HG02885 (cell line): ENCODE measurements at regions not wholly inside any gene's neighbourhood (a gene's known extent, or its start where the extent isn't known, plus 50 kb on each side); places are given as distances from the start of the nearest gene placed in this dataset.
"Not testable (repeated sequence)": the region's sequence is repeated elsewhere in the genome, so short reads cannot be mapped to it uniquely, and the experiment has no call there.

ENCODE experiments used
- ATAC-seq: cut with Tn5 transposase; IDR thresholded peaks from one replicate; pipeline ENCODE4 v1.9.1; 2021; ENCODE audit warnings: mild to moderate bottlenecking; ENCODE audit not compliant: unreplicated experiment, poor library complexity

DNA sequence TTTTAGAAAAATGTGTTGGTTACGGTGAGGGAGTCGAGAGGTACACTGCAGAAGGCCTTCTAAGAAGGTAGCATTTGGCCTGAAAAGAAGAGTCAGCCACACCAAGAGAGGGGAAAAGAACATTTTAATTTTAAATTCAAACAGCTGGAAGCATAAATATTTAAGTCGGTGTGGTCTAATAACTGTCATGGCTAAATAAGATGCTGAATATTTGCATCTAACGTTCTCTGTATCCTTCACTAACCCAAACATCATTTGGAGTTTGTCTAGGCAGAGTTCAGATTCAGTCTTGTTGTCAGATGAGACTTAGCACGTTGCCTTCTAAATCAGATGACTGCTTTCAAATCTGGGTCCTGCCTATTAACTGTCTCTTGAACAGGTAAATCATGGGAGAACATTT is 583.3 kb downstream of the DIPK2A start:
- no peak for ATAC-seq

DNA sequence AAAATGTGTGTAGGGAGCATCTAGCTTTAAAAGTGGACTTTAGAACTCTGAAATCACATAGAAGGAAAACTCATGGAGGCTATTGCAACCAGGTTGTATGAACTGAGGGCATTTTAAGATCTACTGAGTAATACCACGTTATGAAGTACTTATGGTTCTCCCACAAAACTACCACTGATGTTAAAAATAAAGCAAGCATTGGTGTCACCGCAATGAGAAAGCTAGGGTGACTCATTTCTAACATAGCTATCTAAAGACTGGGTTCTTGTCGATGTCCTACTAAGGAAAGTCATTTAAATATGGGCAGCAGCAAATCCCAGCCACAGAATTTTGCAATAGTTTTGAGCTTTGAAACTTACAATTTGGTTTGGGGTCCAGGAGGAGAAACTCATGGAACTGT is 584.8 kb downstream of the DIPK2A start:
- ATAC-seq = peak; percentile 98

DNA sequence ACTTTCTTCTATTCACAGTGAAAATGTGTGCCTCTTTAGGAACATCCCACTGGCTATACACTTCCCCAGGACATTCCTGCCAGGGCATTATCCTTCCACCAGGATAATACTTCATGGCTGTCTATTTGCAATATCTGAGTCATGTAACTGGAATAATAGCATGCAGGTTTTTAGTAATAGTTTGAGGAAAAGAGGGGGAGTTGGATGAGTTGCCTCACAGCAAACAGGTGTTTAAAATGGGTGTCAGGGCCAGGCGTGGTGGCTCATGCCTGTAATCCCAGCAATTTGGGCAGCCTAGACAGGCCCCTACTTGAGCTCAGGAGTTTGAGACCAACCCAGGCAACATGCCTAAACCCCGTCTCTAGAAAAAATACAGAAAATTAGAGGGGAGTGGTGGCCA is 585.9 kb downstream of the DIPK2A start:
- ATAC-seq = no peak

DNA sequence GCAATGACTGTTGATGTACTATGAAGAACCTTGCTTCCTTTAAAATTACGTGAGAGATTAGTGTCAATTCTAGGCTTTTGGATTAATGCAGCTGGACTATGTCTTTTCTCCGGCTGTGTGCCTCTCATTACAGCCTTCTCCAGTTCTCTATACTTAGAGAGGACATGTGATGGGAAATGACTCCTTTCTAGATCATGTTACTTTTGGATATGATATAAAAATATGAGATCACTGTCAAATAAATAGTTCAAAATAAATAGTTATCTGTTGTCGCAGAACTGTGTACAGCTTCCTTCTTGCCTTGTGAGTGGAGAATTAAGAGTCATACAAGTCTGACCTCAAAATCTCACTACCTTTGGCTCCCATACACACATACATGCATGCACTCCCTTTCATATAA is 592.4 kb downstream of the DIPK2A start:
- ATAC-seq = no peak

DNA sequence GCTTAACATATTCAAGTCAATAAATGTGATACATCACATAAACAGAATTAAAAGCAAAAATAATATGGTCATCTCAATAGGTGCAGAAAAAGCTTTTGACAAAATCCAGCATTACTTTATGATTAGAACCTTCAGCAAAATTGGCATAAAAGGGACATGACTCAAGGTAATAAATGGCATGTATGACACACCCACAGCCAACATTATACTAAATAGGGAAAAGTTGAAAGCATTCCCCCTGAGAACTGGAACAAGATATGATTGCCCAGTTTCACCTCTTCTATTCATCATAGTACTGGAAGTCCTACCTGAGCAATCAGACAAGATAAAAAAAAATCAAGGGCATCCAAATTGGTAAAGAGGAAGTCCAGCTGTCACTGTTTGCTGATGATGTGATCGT is 594.7 kb downstream of the DIPK2A start:
- no peak for ATAC-seq

DNA sequence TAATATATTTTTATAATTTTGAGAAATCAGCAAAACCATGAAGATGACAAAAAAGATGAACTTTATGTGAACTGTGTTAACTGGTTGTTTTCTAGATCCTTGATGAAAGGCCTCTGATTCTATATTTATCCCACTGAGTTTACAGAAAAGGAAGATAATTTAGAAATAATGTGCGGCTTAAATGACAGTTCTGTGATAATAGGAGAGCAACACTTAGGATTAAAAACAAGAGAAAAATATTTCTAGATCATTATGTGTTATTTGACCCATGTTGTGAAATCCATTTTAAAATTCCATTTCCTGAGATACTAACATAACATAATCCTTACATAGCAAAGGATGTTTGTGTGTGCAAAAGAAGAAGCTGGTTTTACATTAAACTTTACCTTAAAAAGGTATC is 598.0 kb downstream of the DIPK2A start:
- no peak for ATAC-seq

DNA sequence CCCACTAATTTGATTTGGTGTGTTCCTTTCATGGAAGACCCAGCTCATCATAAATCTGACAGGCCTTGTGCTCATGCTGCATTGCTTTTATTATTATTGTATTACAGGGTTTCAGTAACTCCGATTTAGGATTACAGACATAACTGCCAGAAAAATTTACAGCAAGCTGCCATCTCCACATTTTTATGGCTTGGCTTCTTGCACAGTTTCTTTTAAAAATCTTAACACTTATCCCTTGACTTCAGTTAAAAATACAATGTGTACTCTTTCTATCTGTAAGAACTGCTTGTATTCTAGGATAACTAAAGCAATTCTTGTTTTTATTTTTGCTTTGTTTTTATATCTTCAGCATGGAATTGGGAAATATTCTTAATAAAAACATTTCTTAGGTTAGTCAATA is 612.2 kb downstream of the DIPK2A start:
- ATAC-seq = no peak

DNA sequence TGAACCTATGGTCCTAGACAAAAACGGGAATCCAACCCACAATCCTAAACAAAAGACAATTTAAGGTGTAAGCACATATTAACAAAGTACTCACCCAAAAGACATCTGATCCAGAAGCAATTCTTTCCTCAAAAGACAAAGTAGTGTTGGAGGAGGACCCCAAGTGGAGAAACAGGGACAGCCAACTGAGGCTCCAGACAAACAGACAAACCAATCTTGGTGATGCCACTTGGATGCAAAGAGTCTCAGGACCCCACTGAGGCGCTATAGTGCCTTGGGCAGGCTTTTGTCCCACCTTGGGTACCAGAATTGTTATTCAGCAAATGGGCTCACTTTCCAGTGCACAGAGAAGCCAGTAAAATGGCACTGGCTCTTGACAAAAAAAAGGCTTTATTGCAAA is 613.8 kb downstream of the DIPK2A start:
- ATAC-seq = no peak

DNA sequence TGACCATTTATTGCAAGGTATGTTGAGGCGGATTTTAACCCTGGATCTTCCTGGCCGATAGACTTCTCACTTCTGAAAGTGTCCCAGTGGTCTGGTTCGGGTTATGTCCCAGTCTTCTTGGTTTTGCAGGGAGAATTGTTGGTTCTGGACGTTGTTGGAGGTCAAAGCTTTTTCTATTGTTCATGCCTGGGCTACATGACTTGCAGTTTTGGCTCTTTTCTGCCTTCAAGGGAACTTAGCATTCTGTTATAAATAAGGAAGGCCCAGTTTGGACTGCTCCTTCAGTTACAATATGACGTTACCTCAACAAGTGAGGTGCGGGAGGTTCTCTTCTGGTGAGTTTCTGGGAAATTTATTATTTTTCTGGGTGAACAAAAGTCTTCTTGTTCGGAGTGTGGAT is 614.3 kb downstream of the DIPK2A start:
- no peak for ATAC-seq

DNA sequence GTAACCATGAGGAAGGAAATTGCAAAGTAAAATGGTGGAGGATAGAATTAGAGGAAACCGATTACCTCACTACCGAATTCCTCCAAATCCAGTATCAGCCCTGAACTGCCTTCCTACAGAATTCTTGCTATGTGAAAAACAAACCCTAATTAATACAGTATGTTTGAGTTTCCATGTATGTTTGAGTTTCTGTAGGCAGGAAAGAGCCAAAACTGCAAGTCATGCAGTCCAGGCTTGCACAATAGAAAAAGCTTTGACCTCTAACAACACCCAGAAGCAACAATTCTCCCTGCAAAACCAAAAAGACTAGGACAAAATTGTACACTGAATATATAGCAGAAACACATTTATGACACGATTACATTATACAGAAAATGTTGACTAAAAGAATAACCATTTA is 614.8 kb downstream of the DIPK2A start:
- ATAC-seq = no peak

DNA sequence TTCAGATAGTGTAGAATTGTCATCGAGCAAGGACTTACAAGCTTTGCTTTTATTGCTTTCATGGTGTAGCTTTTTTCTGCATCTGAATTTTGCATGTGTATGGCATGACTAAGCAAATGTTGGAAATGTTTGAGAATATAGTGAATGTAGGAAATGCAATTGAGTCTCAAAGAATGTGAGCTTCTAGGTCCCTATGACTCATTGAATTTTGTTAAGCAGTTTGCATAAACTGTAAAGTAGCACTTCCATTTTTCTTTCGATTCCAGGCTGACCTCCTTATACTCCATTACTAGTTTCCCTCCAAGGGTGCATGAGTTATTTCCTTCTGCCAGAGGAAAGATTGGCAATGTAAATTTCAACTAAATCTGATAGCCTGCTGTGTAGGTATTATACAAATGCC is 619.2 kb downstream of the DIPK2A start:
- no peak for ATAC-seq

DNA sequence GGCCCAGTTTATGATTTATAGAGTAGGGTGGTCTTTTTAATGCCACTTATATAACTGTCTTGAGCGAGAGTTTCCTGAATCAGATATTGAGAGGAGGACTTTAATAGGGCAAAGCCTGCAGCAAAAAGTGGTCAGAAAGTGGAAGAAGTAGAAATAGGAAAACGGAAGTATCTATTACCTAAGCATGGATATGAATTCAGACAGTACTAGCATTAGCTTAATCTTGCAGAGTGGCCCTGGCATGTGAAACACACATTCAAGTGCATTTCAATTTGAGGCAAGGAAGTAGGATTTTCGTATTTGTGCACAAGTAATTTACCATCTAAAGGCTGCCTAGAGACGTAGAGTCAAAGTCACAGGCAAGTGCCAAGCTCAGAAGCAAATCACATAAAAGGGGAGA is 622.3 kb downstream of the DIPK2A start:
- no peak for ATAC-seq

DNA sequence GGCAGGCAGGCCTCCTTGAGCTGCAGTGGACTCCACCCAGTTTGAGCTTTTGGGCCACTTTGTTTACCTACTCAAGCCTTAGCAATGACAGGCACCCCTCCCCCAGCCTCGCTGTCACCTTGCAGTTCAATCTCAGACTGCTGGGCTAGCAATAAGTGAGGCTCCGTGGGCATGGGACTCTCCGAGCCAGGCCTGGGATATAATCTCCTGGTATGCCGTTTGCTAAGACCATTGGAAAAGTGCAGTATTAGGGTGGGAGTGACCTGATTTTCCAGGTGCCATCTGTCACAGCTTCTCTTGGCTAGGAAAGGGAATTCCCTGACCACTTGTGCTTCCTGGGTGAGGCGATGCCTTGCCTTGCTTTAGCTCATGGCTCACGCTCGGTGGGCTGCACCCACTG is 648.6 kb downstream of the DIPK2A start:
- not testable (repeated sequence) for ATAC-seq

DNA sequence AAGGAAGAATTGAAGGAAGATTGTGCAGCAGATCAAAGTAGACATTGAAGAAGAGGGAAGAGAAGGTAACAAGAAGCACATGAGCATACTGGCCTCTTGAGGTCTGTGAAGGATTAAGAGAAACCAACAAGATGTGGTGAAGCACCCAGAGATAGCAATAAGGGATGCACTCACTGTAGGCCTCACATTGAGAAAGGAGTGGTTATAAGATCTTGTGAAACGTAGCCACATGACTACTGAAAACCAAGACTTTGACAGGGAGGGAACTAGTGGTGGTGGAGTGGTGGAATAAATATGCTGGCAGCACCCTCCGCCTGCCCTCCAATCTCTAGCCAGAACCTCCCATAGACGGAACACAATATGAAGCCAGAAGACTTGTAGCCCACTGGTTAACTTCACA is 651.2 kb downstream of the DIPK2A start:
- no peak for ATAC-seq

DNA sequence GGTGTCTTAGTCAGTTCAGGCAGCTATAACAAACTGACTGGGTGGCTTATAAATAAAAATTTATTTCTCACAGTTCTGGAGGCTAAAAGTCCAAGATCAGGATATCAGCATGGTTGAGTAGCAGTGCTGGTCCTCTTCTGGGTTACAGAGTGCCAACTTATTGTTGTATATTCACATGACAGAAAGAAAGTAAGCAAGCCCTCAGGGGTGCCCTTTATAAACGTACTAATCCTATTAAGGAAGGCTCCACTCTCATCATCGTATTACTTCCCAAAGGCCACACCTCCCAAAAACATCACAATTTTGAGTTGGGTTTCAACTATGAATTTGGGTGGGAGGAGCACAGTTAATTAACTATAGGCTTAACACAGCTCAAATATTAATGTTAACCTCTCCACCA is 653.0 kb downstream of the DIPK2A start:
- ATAC-seq = no peak

DNA sequence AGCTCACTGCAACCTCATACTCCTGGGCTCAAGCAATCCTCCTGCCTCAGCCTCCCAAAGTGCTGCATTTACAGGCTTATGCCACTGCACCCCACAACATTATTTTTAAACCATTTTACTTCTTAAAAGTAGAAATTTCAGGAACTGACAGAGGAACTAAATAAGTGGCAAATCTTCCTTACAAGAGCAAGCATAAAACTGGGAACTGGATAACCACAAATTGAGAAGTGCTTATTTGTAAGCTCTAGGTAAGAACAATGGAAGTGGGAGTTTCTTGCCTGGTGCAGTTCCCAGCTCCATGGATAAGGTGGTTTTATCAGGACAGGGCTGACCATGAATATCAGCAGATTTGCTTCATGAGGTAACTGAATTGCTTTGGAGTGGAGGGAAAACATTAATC is 655.2 kb downstream of the DIPK2A start:
- ATAC-seq = no peak

DNA sequence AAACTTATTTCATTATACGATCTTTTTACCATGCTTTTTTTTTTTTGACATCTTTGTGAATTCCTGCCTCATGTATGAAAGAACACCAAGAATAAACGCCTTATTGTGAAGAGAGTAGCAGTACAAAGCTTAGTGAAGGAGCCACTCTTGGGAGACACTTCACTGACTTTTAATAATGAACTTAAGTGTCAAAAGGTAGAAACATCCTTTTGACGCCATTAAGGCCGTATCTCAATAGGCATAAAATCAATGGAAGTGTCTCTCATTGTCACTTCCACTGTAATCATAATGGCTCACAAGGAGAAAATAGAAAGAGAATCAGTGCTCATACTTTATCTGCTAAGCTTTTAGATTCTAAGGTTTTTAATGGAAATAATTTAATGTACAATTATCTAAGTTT is 657.8 kb downstream of the DIPK2A start:
- no peak for ATAC-seq

DNA sequence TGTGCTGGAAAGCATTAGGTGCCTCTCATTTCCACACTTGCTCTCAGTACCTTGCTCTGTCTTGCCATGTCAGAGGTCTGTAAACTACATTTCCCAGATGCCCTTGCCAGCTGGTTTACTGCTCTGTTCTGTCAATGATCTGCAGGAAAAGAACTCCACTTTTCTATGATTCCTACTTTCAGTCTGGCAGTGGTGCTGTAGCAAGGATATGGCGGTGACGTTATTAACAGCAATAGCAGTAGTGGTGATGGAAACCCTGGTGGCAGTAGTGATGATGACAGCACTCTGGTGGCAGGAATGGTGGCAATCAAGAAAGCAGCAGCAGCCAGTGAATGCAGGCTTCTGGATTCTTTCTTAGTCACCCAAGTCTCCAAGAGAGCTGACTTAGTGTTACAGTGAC is 665.2 kb downstream of the DIPK2A start:
- ATAC-seq = no peak

DNA sequence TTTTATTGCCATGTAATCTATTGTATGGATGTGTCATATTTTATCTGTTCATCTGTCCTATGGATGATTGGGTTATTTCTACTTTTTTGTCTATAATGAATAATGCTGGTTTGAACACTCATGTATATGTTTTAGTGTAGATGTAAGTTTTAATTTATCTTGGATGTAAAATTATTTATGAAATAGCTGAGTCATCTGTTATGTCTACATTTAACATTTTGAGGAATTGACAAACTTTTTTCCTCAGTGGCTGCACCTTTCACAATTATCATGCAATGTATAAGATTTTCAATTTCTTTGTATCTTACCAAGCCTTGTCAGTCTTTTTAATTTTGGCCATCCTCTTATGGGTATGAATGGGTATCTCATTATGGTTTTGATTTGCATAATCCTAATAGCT is 666.4 kb downstream of the DIPK2A start:
- no peak for ATAC-seq

DNA sequence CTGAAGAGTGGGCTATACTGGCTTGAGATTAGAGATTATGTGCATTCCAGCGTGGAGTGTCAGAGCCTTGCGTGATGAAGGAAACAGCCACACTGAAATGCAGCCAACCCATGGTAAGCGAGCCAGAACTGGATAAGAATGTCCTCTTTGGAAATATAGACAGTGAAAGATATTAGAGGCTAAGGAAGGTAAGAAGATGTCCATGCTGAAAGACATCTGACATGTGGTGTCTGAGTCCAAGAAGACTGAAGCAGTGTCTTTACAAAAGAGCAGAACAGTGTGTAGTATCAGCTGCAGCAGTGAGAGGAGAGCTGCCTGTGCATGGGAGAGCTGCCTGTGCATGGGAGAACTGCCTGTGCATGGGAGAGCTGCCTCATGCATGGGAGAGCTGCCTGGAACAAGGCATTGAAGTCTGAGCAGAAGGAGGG is 672.2 kb downstream of the DIPK2A start:
- no peak for ATAC-seq

DNA sequence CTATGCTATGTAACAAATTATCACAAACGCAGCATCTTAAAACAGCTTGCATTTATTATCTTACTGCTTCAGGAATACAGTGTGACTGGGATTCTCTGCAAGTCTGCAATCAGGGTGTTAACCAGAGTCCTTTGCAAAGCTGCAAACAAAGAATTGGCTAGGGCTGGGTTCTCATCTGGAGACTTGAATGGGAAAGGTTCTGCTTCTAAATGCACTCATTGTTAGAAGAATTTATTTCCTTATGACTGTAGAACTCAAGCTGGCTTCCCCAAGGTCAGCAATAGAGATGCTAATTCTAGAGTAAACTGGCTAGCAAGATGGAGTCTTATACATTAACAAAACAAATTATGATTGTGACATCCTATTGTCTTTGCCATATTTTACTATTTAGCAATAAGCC is 673.7 kb downstream of the DIPK2A start:
- no peak for ATAC-seq

DNA sequence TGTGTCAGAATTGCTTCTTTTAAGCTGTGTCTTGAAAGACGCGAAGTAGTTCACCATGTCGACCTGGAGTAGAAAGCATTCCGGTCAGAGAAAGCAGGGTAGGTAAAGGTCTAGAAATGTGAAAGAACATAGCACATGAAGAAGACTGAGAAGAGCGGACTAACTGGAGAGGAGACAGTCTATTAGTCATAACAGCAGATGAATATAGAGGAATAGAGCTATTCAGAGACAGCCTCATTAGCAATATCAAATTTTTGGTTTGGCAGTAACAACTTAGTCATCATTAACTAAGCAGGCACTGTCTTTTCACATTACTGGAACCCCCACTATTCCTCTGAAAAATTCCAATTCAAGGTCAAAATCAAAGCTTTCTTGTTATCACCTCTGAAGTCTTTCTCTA is 678.8 kb downstream of the DIPK2A start:
- no peak for ATAC-seq

DNA sequence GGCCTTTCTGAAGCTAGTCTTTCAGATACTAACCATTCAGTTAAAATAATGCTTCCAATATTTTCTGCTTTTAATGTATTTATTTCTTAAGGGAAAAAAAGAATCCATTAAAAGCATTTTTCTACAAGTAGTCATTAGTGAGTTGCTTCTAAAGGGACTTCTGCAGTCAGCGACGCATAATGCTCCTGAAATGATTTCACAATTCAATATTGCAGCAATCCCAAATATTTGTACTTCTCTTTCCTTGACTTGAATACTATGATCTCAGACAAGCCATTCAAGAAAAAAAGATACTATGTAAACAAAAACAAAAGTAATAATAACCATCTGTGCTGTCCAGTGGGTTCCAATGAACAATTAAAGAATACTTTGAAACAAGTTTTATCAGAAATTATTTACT is 681.0 kb downstream of the DIPK2A start:
- no peak for ATAC-seq
